OCI-LY1 (cell line): ENCODE measurements at regions not wholly inside any gene's neighbourhood (a gene's known extent, or its start where the extent isn't known, plus 50 kb on each side); places are given as distances from the start of the nearest gene placed in this dataset.

Experiments used
- H2AFZ ChIP-seq: fragments of 200-600 bp; sonication (generic), shearing (Covaris generic); 2 replicates; pipeline ENCODE4 v1.6.0; 2014; ENCODE audit warnings: antibody characterized with exemption, mild to moderate bottlenecking, low read length
- H3F3A ChIP-seq: fragments of 200-600 bp; sonication (generic), shearing (Covaris generic); 2 replicates; pipeline ENCODE4 v1.6.0; 2014; ENCODE audit warnings: mild to moderate bottlenecking, antibody characterized with exemption, low read length, moderate library complexity; ENCODE audit not compliant: insufficient read depth
- H3K27ac ChIP-seq: fragments of 200-600 bp; sonication (generic); 2 replicates; pipeline ENCODE4 v1.5.1; 2014; ENCODE audit warnings: low read length, mixed run types, mild to moderate bottlenecking, low read depth; ENCODE audit not compliant: poor library complexity, severe bottlenecking
- H3K27me3 ChIP-seq: fragments of 200-600 bp; sonication (generic); 2 replicates; pipeline ENCODE4 v1.6.0; 2014; ENCODE audit warnings: antibody characterized with exemption, mild to moderate bottlenecking, low read length, moderate library complexity; ENCODE audit not compliant: insufficient read depth
- H3K36me3 ChIP-seq: fragments of 200-600 bp; sonication (generic); 2 replicates; pipeline ENCODE4 v1.6.1; 2014; ENCODE audit warnings: mild to moderate bottlenecking, antibody characterized with exemption, low read length, moderate library complexity, mixed read lengths; ENCODE audit not compliant: insufficient read depth
- H3K4me1 ChIP-seq: fragments of 200-600 bp; sonication (generic); 2 replicates; pipeline ENCODE4 v1.5.1; 2014; ENCODE audit warnings: mild to moderate bottlenecking, low read length, moderate library complexity; ENCODE audit not compliant: insufficient read depth, severe bottlenecking
- H3K4me2 ChIP-seq: fragments of 200-600 bp; sonication (generic), shearing (Covaris generic); 2 replicates; pipeline ENCODE4 v1.6.1; 2014; ENCODE audit warnings: low read length
- H3K4me3 ChIP-seq: fragments of 200-600 bp; sonication (generic); 2 replicates; pipeline ENCODE4 v1.5.1; 2014; ENCODE audit warnings: low read length, low read depth, mild to moderate bottlenecking, mixed read lengths; ENCODE audit not compliant: poor library complexity, severe bottlenecking
- H3K79me2 ChIP-seq: fragments of 200-600 bp; shearing (Covaris generic); 2 replicates; pipeline ENCODE4 v1.6.1; 2016; ENCODE audit warnings: mixed run types, low read length, mixed read lengths; ENCODE audit not compliant: insufficient read depth
- H3K9ac ChIP-seq: fragments of 200-600 bp; sonication (generic), shearing (Covaris generic); 2 replicates; pipeline ENCODE4 v1.6.1; 2014; ENCODE audit warnings: mild to moderate bottlenecking, low read length, mixed read lengths
- H3K9me2 ChIP-seq: fragments of 200-600 bp; sonication (generic), shearing (Covaris generic); 2 replicates; pipeline ENCODE4 v1.6.1; 2014; ENCODE audit warnings: low read depth, mild to moderate bottlenecking, low read length, mixed read lengths
- H3K9me3 ChIP-seq: fragments of 200-600 bp; shearing (Covaris generic); 2 replicates; pipeline ENCODE4 v1.6.1; 2014; ENCODE audit warnings: low read length, mixed read lengths
- H4K20me1 ChIP-seq: fragments of 200-600 bp; sonication (generic), shearing (Covaris generic); 2 replicates; pipeline ENCODE4 v1.6.0; 2016; ENCODE audit warnings: mild to moderate bottlenecking, low read length; ENCODE audit not compliant: insufficient read depth
- CTCF ChIP-seq: fragments of 200-600 bp; sonication (generic), shearing (Covaris generic); IDR thresholded peaks from 2 replicates; pipeline ENCODE4 v1.5.1; 2017; ENCODE audit warnings: mild to moderate bottlenecking, antibody characterized with exemption, low read length, moderate library complexity, mixed read lengths
- EZH2 ChIP-seq: fragments of 200-600 bp; sonication (generic), shearing (Covaris generic); IDR thresholded peaks from 2 replicates; pipeline ENCODE4 v1.8.0; 2017; ENCODE audit warnings: borderline replicate concordance, mixed run types, mild to moderate bottlenecking, antibody characterized with exemption, low read length, moderate library complexity, mixed read lengths

GRCh38 chr12:42887657-42888056 lies 298.1 kb upstream of the PRICKLE1 start:
- Histone ChIP-seq H3K79me2 (no peaks in the 10 kb centered on the region), H3K9ac (no peak overlapping the region), H2AFZ (no peak overlapping the region), H3K4me3 (no peak overlapping the region), H3F3A (no peaks in the 10 kb centered on the region), H4K20me1 (no peaks in the 10 kb centered on the region), H3K4me2 (no peak overlapping the region), H3K4me1 (no peaks in the 10 kb centered on the region), H3K36me3 (no peaks in the 10 kb centered on the region), H3K9me3 (no peaks in the 10 kb centered on the region), H3K27ac (no peak overlapping the region), H3K27me3 (no peaks in the 10 kb centered on the region), H3K9me2 (no peaks in the 10 kb centered on the region)
- TF ChIP-seq CTCF (no peak), EZH2 (no peak)

GRCh38 chr12:42886160-42886559 lies 296.6 kb upstream of the PRICKLE1 start:
- H3K4me2 ChIP-seq: no peak overlapping the region
- no peak overlapping the region for H3K27ac ChIP-seq
- no peaks in the 10 kb centered on the region for H3K36me3 ChIP-seq
- TF ChIP-seq CTCF (no peak), EZH2 (no peak)
- H3K79me2 ChIP-seq: no peaks in the 10 kb centered on the region
- H3K4me1 ChIP-seq: no peaks in the 10 kb centered on the region
- H3K27me3 ChIP-seq: no peaks in the 10 kb centered on the region
- H3K9me3 ChIP-seq: no peaks in the 10 kb centered on the region
- no peaks in the 10 kb centered on the region for H3K9me2 ChIP-seq
- no peak overlapping the region for H3K9ac ChIP-seq
- H4K20me1 ChIP-seq: no peaks in the 10 kb centered on the region
- H3F3A ChIP-seq: no peaks in the 10 kb centered on the region
- no peak overlapping the region for H2AFZ ChIP-seq
- no peak overlapping the region for H3K4me3 ChIP-seq

GRCh38 chr12:42885677-42886076 lies 296.1 kb upstream of the PRICKLE1 start:
- H3K27ac ChIP-seq: no peak overlapping the region
- H3K9me2 ChIP-seq: no peaks in the 10 kb centered on the region
- H3K4me3 ChIP-seq: no peak overlapping the region
- no peaks in the 10 kb centered on the region for H3K4me1 ChIP-seq
- H3F3A ChIP-seq: no peaks in the 10 kb centered on the region
- H3K36me3 ChIP-seq: no peaks in the 10 kb centered on the region
- no peak overlapping the region for H2AFZ ChIP-seq
- H3K79me2 ChIP-seq: no peaks in the 10 kb centered on the region
- no peaks in the 10 kb centered on the region for H3K9me3 ChIP-seq
- H3K27me3 ChIP-seq: no peaks in the 10 kb centered on the region
- H4K20me1 ChIP-seq: no peaks in the 10 kb centered on the region
- H3K4me2 ChIP-seq: no peak overlapping the region
- TF ChIP-seq EZH2 (no peak), CTCF (no peak)
- H3K9ac ChIP-seq: no peak overlapping the region
